ENCODE measurements at regions not wholly inside any gene's neighbourhood (a gene's known extent, or its start where the extent isn't known, plus 50 kb on each side); places are given as distances from the start of the nearest gene placed in this dataset.

GRCh38 chr5:3209918-3210317, 385.7 kb upstream of the IRX1 start:
- TF ChIP-seq CTCF (IDR thresholded peaks at IDR 0.05) (no peak), POLR2A (IDR thresholded peaks at IDR 0.05) (no peak)

Measured in body of pancreas (tissue), 4 donors.